NCI-H748 (cell line): ENCODE measurements at regions not wholly inside any gene's neighbourhood (a gene's known extent, or its start where the extent isn't known, plus 50 kb on each side); places are given as distances from the start of the nearest gene placed in this dataset.
"Not testable (repeated sequence)": the region's sequence is repeated elsewhere in the genome, so short reads cannot be mapped to it uniquely, and the experiment has no call there.

Experiments
- DNase-seq: peaks from one replicate; lab custom pipeline; 2025; ENCODE audit not compliant: unreplicated experiment; lab: John Stamatoyannopoulos, UW

DNA sequence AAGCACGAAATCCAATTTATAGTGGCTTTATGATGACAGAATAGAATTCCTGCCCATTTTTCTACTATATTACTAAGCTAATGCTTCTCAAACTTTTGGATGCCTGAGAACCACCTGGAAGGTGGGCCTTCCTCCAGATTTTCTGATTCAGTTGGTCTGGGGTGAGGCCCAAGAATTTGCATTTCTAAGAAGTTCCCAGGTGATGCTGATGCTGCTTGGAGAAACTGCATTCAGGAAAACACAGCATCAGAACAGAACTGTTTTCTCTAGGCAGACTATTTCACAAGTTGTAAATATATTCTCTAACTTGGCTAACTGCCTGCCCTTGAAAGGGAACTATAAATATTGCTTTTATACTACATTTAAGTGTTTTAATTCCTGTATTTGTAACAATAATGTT lies 644.9 kb upstream of the DPPA4 start:
- no peak for DNase-seq

DNA sequence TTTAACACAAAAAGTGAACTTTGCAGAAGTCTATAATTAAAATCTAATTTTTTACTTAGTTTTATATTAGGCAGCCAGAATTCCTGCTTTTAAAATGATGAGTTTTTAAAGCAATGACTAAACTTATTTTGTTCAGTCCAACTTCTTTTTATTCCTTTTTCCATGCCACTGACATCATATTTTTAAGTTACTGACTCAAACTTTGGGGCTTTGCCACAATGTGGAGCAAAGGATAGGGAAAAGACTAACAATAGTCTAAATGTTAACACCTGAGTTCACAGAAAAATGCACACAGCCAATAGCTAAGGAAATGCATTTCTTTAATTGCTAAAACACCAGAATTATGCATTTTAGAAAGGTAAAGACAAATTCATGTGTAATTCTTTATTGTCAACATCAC lies 647.6 kb upstream of the DPPA4 start:
- DNase-seq = no peak

DNA sequence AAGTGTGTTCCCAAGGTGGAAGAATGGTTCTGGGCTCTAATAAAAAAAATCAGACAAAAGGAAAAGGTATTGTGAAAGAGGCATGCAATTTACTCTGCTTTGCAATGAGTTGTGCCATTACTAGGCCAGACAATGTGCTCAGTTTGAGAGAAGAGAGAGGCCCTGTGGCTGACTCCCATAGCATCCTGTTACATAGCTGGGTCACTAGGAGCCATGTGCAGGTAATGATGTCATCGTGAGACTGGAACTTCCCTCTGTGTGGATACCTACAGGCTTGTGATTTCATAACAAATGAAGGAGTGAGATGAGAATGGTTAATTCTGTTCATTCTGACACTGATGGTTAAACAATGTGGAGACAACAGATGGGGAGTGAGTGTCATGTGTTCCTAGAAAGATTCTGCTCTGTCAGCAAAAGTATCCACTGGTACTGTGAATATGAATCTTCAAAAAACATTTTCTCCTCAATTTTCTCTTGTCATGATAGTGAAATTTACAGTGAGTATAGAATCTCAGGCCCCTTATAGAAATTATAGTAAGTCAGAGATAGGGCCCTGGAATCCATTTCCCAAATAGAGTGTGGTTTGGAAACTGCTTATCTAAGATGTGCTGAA lies 648.7 kb upstream of the DPPA4 start:
- DNase-seq = no peak

DNA sequence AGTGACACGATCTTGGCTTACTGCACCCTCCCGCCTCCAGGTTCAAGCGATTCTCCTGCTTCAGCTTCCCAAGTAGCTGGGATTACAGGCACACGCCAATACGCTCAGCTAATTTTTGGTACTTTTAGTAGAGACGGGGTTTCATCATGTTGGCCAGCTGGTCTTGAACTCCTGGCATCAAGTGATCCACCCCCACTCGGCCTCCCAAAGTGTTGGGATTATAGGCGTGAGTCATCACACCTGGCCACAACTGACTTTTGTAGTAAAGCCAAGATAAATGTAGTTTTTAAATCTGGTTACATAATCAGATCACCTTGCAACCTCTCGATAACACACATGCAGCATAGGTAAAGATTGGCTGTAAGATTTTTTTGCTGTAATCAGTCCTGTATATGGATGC lies 657.5 kb upstream of the DPPA4 start:
- DNase-seq = no peak

DNA sequence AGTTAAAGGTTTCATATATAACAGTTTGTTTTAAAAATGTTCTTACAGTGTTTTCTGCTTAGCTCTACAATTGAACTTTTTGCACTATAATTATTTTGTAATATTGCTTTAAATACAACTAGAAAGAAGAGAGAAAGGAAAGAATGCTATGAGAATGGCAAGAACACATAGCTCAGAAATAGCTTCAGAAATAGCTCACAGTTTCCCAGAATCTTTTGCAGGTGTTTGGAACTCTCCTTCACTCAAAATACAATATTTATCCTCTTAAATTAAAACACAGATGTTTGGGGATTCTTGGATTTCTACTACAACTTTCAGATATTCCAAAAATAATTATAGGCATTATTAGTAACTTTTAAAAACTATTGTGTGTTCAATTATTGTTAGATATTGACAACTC lies 658.0 kb upstream of the DPPA4 start:
- DNase-seq = no peak

DNA sequence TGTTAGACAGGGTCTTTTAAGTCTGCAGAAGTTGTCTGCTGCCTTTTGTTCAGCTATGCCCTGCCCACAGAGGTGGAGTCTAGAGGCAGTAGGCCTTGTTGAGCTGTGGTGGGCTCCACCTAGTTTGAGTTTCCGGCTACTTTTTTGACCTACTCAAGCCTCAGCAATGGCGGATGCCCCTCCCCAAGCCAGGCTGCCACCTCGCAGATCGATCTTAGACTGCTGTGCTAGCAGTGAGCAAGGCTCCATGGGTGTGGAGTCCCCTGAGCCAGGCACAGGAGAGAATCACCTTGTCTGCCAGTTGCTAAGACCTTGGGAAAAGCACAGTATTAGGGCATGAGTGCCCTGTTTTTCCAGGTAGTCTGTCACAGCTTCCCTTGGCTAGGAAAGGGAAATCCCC lies 664.6 kb upstream of the DPPA4 start:
- DNase-seq = not testable (repeated sequence)

DNA sequence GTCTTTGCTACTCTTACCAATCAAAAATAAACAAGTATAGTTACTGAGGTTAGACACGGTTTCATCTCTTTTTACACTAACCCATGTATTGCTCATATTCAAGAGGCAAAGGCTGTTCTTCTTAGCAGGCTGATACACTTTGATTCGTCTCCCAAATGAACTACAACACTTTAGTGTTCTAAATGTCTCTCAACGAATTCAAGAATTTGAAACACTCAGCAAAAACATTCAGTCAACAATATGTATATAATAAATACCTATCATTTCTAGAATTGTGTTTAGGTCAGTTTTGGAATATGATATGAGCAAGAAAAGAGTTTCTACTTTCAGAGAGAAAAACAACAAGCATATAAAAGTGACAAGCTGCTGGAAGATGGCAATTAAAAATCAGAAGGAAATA lies 669.6 kb upstream of the DPPA4 start:
- DNase-seq = no peak

DNA sequence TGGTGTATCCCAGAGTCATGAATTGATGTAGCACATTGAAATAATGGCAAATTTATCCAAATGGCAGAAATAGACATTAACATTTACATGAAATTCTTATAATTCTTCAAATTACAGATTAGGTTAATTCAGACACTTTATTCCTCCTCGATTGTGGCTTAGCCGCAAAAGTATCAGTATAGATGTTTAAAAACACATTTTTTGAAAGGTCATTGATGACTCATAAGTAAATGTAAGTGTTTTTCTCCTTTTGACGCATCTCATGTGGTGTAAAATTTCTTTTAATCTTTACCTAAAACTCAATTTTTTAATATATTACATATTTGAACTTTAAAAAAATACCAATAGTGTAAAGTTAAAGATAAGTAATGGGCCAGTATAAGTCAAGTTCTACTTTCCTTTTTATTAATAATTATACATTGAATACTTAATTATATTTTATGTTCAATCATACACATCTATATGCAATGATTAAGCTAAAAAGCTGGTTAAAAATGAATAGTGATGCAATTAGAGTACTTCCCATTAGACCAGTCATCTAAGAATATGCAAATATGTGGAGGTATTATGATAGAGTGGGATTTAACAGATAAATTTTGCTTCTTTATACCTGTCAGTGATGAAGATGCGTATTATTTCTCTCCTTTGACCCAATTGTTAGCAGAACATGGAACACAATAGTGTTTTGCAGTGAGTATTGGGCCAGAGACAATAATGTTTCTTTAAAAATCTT lies 678.1 kb upstream of the DPPA4 start:
- no peak for DNase-seq

DNA sequence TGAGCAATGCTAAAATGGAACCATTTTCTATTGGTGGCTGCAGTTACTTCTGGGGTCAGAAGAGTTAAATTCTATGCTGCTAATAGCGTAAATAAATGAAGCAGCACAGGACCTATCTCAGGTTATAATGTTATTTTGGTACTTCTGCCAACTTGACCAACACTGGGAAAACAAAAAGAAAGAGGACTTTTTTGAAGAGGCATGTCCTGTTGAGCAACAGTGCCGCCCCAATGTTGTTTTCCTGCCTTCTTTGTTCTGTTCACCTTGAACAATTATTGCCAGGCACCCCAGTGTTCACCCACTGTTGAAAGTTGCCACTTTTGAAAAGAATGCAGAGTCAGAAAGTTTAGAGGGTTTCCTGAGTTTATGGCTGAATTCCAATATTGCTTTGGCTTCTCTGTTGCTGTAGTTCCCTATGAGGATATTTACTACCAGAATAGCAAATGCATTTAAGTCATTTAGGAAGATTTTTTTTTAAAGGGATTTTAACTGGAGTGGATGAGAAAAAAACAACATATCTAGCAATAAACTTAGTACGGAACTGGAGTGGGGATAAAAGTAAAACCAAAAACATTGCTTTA lies 679.0 kb upstream of the DPPA4 start:
- no peak for DNase-seq

DNA sequence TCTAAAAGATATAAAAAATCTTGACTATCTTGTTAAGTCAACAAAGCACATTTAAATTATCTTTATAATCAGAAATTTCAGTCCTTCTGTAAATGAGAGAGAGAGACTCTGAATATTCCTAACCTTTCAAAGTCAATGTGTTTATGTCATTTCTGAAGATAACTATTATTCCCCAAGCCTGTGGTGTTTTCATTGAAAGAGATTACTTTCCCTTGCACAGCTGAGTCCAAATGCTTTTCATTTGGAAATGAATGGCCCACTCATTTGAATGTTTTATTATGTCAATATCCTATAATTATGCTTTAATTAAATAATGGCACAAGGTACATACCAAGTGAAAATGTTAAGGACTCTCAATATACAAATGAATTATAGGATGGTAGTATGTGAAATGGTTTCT lies 680.0 kb upstream of the DPPA4 start:
- no peak for DNase-seq

DNA sequence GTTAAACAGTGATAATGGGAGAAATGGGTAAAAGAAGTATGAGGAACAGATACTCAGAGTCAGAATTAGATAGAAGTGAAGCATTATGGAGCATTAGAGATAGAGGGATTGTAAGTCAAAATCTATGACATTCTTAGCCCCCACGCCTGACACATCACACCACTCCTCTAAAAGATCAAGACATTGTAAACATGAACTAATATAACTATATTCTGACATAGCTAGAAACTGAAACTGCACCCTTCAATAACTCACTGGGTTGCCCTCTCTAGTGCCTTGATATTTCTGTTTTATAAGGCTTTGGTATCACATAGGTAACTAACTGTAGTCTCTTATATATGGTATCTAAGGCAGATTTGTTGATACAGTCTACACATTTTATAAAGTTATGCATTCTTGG lies 684.3 kb upstream of the DPPA4 start:
- no peak for DNase-seq

DNA sequence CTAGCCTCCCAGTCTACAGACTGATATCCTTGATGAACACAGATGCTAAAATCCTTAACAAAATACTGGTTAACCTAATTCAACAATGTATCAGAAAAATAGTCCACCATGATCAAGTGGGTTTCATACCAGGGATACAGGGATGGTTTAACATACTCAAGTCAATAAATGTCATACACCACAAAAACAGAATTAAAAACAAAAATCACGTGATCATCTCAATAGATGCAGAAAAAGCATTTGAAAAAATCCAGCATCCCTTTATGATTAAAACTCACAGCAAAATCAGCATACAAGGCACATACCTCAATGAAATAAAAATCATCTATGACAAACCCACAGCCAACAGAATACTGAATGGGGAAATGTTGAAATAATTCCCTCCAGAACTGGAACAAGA lies 685.7 kb upstream of the DPPA4 start:
- DNase-seq = not testable (repeated sequence)

DNA sequence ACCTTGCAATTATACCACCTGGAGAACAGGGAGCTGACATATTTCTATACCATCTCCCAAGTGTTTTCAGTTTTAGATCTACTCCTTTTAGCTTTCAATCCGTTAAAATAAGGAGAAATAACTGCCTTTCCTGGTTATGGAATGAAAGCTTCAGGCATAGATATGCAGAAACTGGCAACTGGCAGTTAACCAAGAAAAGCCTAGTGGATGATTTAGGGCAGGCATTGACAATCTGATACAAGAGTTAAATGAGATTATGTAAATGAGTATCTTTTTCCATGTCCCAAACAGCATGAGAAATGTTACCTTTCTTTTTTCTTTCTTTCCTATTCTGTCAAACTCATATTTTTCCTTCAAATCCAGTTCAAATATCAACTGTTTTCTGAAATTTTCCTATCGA lies 689.1 kb upstream of the DPPA4 start:
- no peak for DNase-seq

DNA sequence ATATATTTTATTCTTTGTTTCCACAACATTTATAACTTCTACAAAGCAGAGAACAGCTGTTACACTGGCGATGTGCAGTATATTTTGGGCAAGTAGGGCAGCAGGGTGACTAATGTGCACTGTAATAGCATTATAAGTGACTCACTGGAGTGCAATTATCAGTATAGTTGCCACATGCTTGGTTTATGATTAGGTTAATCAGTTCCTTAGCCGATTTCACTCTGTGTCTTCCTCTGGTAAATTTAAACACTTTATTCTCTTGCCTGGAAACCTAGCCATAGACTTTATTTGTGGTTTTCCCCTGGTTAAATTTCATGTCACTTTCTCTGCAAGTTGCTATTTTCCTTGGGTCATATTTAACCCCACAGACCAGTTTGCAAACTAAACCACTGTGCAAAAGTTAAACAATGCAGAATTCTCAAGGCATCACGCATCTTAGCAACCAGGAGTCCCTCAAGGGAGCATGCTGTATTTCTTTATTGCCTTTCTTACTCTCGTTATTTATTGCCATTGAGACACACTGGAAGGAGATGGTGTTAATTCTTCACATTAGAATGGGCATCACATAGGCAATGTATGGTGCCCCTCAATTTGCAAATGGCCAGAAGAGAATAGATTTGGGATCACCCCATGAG lies 690.2 kb upstream of the DPPA4 start:
- DNase-seq = no peak

DNA sequence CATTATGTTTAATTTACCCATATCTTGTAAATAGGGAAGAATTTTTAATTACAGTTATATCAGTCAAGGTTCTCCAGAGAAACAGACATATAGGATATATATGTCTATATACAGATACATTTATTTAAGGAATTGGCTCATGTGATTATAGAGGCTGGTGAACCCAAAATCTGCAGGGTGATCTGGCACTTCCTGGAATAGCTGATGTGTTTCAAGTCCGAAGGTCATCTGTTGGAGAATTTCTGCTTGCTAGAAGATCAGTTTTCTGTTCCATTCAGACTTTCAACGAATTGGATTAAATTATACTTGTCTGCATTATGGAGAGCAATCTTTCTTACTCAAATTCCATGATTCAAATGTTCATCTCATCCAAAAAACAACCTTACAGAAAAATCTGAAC lies 694.6 kb upstream of the DPPA4 start:
- no peak for DNase-seq

DNA sequence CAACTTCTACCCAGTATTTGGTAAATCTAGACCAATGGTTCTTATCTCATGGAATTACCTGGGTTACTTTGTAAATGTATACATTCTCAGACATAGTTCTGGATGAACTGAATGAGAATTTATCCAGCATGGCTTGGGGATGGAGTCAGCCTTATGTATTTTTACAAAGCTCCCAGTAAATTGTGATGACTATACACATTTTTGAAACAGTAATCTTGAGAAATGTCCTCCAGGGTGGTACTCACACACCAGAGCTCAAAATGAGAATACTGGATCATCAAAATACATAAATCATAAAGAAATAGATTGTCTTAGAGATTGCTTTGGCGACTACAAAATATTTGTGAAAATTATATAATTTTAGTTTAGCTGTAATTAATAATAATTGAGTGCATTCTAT lies 722.1 kb upstream of the DPPA4 start:
- no peak for DNase-seq

DNA sequence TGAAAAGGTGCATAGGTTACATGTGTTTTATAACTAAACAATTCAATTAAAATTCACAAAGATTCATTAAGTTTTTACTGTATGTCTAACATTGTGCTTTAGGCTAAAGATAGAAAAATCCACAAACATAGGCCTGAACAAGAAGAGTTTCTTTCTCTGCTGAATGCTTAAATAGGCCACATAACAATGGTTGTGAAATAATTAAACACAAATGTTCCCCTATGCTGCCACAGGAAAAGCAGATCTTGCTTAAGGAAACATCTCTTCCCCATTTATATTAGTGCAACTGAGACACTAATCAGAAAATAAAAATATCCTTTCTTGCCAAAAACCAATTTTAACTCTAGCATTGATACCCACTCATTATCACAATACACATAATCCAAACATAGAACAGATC lies 725.4 kb upstream of the DPPA4 start:
- no peak for DNase-seq

DNA sequence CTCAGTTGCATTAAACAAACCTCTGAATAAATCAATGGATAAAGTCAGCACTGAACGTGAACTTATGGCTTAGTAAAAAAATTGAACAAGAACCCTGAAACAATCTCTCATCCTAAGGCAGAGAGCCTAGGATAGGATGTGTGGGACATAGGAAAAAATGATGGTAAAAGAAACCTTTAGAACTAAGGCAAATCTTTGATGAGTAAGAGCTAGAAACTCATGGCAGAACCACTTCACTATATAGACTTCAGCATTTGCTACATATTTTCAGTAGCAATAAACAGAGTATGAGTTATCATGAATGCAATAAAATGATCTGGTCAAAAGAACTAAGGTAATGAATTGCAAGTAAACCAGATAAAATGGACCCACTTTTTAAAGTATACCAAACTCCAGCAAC lies 725.8 kb upstream of the DPPA4 start:
- DNase-seq = no peak

DNA sequence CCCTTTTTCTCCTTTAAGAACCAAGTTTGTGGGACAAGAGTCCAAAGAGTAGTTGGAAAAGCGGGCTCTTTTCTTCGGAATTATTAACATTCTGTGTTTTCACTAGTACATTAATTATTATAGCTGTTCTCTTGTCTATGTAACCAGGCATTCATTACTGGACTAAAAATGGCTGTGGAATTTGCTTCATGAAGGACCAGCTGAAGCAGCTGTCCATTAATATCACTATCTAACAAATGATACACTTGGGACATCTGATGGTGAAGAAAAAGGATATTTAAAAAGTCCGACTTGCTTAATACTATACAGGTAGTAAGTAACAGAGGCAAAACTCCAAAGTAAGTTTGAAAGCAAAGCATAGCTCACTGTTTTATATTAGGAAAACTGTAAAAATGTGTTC lies 728.9 kb upstream of the DPPA4 start:
- DNase-seq = no peak

DNA sequence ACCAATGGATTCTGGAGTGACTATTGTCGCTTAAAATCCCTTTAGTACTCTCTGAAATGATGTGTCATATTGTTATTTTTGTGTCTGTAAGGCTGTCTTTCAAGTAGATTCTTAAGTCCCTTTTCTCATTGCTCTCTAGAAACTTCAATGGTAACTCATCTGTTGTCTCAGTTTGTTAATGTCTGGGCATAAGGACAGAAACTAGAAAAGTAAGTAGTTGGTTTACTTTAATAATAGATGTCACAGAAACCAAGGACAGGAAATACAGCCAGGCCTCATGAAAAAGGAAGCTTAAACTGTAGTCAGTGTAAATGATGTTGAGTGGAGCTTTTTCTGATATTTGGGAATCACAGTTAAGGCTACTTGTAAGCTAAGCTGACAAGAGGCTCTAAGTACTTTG lies 730.2 kb upstream of the DPPA4 start:
- no peak for DNase-seq

DNA sequence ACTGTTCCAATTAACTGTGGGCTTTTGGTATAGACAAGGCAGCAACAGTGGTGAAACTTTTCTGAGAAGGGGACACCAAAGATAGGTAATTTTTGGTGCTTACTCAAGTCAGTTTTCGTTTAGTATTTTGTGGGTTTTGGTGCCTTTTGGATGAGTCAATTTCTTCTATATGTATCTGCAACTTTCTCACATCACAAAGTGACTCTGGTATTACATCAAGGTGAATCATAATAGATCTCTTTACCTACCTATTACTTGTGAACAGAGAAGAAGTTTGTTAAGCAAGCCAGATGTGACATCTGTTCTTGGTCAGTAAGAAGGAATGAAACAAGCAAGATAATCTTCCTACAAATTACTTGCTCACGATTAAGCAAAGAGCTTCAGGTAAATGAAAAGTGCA lies 732.4 kb upstream of the DPPA4 start:
- no peak for DNase-seq

DNA sequence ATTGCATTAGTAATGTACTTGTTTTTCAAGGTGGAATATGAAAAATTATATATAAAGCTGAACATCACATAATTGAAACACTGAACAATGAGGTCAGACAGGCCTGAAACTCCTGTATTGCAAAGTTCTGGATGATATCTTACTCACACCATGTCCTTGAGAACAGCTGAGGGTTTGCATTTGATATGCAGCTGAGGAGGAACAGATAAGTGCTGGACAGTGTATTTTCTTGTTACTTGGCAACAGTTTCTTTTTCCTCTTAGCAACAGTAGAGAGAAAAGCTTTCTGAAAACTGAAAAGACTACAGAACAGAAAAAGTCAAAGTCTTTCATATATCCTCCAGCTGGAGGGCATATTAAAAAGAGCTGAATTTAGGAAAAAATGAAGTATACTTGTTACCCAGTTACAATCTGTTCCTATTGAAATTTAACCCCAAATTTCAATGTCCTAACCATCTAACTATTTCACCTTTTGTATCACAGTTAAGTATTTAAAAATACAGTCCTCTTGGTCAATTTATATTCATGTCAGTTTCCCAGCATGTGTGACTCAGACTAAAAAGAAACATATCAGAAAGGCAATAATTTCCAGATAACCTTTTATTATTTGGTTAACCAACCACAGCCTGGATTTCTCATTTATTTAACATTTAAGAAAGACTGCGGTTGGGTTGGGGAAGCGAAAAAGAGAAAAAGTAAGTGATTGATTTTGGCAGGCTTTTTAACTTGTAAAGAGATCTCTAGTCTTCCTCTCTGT lies 733.0 kb upstream of the DPPA4 start:
- no peak for DNase-seq
